H9 (cell line): ENCODE measurements at regions not wholly inside any gene's neighbourhood (a gene's known extent, or its start where the extent isn't known, plus 50 kb on each side); places are given as distances from the start of the nearest gene placed in this dataset.

Experiments
- DNase-seq: peaks from one replicate; pipeline ENCODE4 v3.0.0-alpha.2; 2017
- H2AFZ ChIP-seq: one replicate; pipeline ENCODE4 v1.6.1; 2013; ENCODE audit warnings: mild to moderate bottlenecking, low read length, control low read depth, moderate library complexity
- H2AK5ac ChIP-seq: 2 replicates; pipeline ENCODE4 v1.6.1; 2013; ENCODE audit warnings: low read length, control low read depth, mixed read lengths; ENCODE audit not compliant: insufficient read length
- H2BK120ac ChIP-seq: one replicate; pipeline ENCODE4 v1.6.1; 2013; ENCODE audit warnings: low read depth, mild to moderate bottlenecking, low read length, control low read depth, inconsistent platforms; ENCODE audit not compliant: poor library complexity, severe bottlenecking
- H2BK12ac ChIP-seq: 2 replicates; pipeline ENCODE4 v1.6.1; 2013; ENCODE audit warnings: low read length, control low read depth, mixed read lengths, low read depth; ENCODE audit not compliant: insufficient read length
- H2BK15ac ChIP-seq: 2 replicates; pipeline ENCODE4 v1.6.1; 2013; ENCODE audit warnings: low read depth, low read length, control low read depth
- H2BK20ac ChIP-seq: one replicate; pipeline ENCODE4 v1.6.1; 2013; ENCODE audit warnings: low read depth, mild to moderate bottlenecking, low read length, control low read depth, inconsistent platforms; ENCODE audit not compliant: poor library complexity, severe bottlenecking
- H2BK5ac ChIP-seq: 2 replicates; pipeline ENCODE4 v1.6.1; 2013; ENCODE audit warnings: low read length, control low read depth, mixed read lengths; ENCODE audit not compliant: insufficient read length
- H3K14ac ChIP-seq: 2 replicates; pipeline ENCODE4 v1.6.1; 2013; ENCODE audit warnings: low read length, control low read depth; ENCODE audit not compliant: insufficient read depth
- H3K18ac ChIP-seq: 2 replicates; pipeline ENCODE4 v1.6.1; 2013; ENCODE audit warnings: low read depth, mild to moderate bottlenecking, mixed read lengths, low read length, control low read depth; ENCODE audit not compliant: insufficient read length
- H3K23ac ChIP-seq: 2 replicates; pipeline ENCODE4 v1.6.1; 2013; ENCODE audit warnings: low read length, control low read depth, mixed read lengths, low read depth; ENCODE audit not compliant: insufficient read length
- H3K23me2 ChIP-seq: 2 replicates; pipeline ENCODE4 v1.6.1; 2013; ENCODE audit warnings: low read depth, mild to moderate bottlenecking, mixed read lengths, low read length, control low read depth; ENCODE audit not compliant: insufficient read length, poor library complexity, severe bottlenecking
- H3K27ac ChIP-seq: 2 replicates; pipeline ENCODE4 v1.5.1; 2013; ENCODE audit warnings: low read length, control low read depth, mixed read lengths, low read depth; ENCODE audit not compliant: insufficient read length
- H3K27me3 ChIP-seq: 2 replicates; pipeline ENCODE4 v1.6.1; 2013; ENCODE audit warnings: low read length, control low read depth, inconsistent platforms; ENCODE audit not compliant: insufficient read depth
- H3K4ac ChIP-seq: 2 replicates; pipeline ENCODE4 v1.6.1; 2013; ENCODE audit warnings: low read depth, mild to moderate bottlenecking, control low read depth, inconsistent platforms, low read length, moderate library complexity
- H3K4me1 ChIP-seq: 2 replicates; pipeline ENCODE4 v1.6.1; 2013; ENCODE audit warnings: low read length, control low read depth, inconsistent platforms; ENCODE audit not compliant: insufficient read depth
- H3K4me2 ChIP-seq: 2 replicates; pipeline ENCODE4 v1.6.1; 2013; ENCODE audit warnings: low read length, control low read depth, mixed read lengths; ENCODE audit not compliant: insufficient read length, insufficient read depth
- H3K56ac ChIP-seq: 2 replicates; pipeline ENCODE4 v1.6.1; 2013; ENCODE audit warnings: low read depth, mild to moderate bottlenecking, mixed read lengths, low read length, control low read depth; ENCODE audit not compliant: insufficient read length
- H3K79me1 ChIP-seq: 2 replicates; pipeline ENCODE4 v1.6.1; 2013; ENCODE audit warnings: low read depth, mild to moderate bottlenecking, moderate library complexity, low read length, control low read depth, inconsistent platforms; ENCODE audit not compliant: insufficient read depth, poor library complexity, severe bottlenecking
- H3K79me2 ChIP-seq: 2 replicates; pipeline ENCODE4 v1.6.1; 2013; ENCODE audit warnings: low read length, control low read depth, inconsistent platforms; ENCODE audit not compliant: insufficient read depth
- H3K9ac ChIP-seq: 2 replicates; pipeline ENCODE4 v1.6.1; 2013; ENCODE audit warnings: low read length, control low read depth, mixed read lengths; ENCODE audit not compliant: insufficient read length; ENCODE audit errors: extremely low read depth
- H3K9me3 ChIP-seq: one replicate; pipeline ENCODE4 v1.6.1; 2013; ENCODE audit warnings: low read depth, low read length, inconsistent platforms; ENCODE audit not compliant: control insufficient read depth
- H3T11ph ChIP-seq: one replicate; pipeline ENCODE4 v1.6.1; 2013; ENCODE audit warnings: mild to moderate bottlenecking, low read length, control low read depth, inconsistent platforms
- H4K20me1 ChIP-seq: one replicate; pipeline ENCODE4 v1.6.1; 2013; ENCODE audit not compliant: control insufficient read depth, insufficient read length, insufficient read depth
- H4K5ac ChIP-seq: 2 replicates; pipeline ENCODE4 v1.6.1; 2013; ENCODE audit warnings: low read depth, mild to moderate bottlenecking, mixed read lengths, low read length, control low read depth; ENCODE audit not compliant: insufficient read length
- H4K8ac ChIP-seq: replicated peaks from 2 replicates; pipeline ENCODE4 v1.6.1; 2013; ENCODE audit warnings: low read length, control low read depth, mixed read lengths, low read depth; ENCODE audit not compliant: insufficient read length
- H4K91ac ChIP-seq: 2 replicates; pipeline ENCODE4 v1.6.1; 2013; ENCODE audit warnings: low read depth, mild to moderate bottlenecking, moderate library complexity, mixed read lengths, low read length, control low read depth; ENCODE audit not compliant: insufficient read length
- H3K27ac Mint-ChIP-seq, 3 experiments: 2 replicates in 2 of 3; 3 replicates in 1 of 3; pipeline ENCODE4 v1.8.0; 2020 to 2021; ENCODE audit warnings: mixed read lengths in 3 of 3, mild to moderate bottlenecking in 1 of 3, moderate library complexity in 1 of 3
- H3K27me3 Mint-ChIP-seq: 2 replicates; pipeline ENCODE4 v1.8.0; 2021; ENCODE audit warnings: low read depth, mild to moderate bottlenecking, moderate library complexity, mixed read lengths
- H3K36me3 Mint-ChIP-seq, 3 experiments: 2 replicates in 2 of 3; 3 replicates in 1 of 3; pipeline ENCODE4 v1.8.0; 2020 to 2021; ENCODE audit warnings: low read depth in 3 of 3, mixed read lengths in 3 of 3; ENCODE audit not compliant: insufficient read depth in 1 of 3
- H3K4me1 Mint-ChIP-seq, 2 experiments: 2 replicates each; pipeline ENCODE4 v1.8.0; 2020; ENCODE audit warnings: mixed read lengths in 2 of 2
- H3K4me3 Mint-ChIP-seq, 2 experiments: 2 replicates in 1 of 2; 3 replicates in 1 of 2; pipeline ENCODE4 v1.8.0; 2020 to 2021; ENCODE audit warnings: mild to moderate bottlenecking in 2 of 2, mixed read lengths in 2 of 2, moderate library complexity in 1 of 2
- H3K9me3 Mint-ChIP-seq, 2 experiments: 2 replicates in 1 of 2; 3 replicates in 1 of 2; pipeline ENCODE4 v1.8.0; 2020; ENCODE audit warnings: mild to moderate bottlenecking in 2 of 2, mixed read lengths in 2 of 2, moderate library complexity in 1 of 2
- WGBS: extraction: QIAGEN DNeasy Blood & Tissue Kit; methylation state at CpG from one replicate; pipeline ENCODE4 v1.1.7; 2013; ENCODE audit warnings: missing lambda C conversion rate, low lambda C conversion rate, mixed read lengths; ENCODE audit not compliant: insufficient read length; ENCODE audit errors: extremely low coverage; 5-methylcytosine and 5-hydroxymethylcytosine counted together
- TF ChIP-seq, protein P1 (sequence below): fragments of 200-600 bp; sonication (generic); conservative IDR thresholded peaks from 3 replicates; pipeline ENCODE4 v1.8.0; 2021; ENCODE audit warnings: antibody characterized with exemption, mild to moderate bottlenecking

DNA sequence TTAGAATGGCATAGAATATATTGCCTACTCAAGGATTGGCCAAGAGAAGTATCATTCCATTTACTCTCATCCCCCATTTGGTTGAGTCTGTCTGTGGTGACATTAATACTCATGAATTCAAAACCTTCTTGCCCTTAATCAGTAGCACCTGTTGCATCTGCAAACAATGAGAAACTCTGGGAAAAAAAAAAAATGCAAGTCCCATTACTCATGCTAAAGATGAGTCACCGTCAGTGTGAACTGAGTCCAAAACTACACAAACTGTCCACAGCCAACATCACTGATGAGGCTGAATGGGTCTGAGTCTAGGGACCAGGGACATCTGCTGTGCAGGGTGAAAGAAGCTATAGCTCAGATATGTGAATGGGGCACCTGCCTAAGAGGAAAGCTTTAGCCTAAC lies 96.9 kb upstream of the ADAMTS18 start:
- Histone ChIP-seq H3K79me2 (no peaks in the 10 kb centered on the region), H3K18ac (no peak overlapping the region), H4K5ac (no peak overlapping the region), H3K4me2 (no peak overlapping the region), H2AK5ac (no peak overlapping the region), H3K9me3 (no peaks in the 10 kb centered on the region), H3K27ac (no peak overlapping the region), H3K14ac (no peak overlapping the region), H3K4me1 (0 out of 2 replicates have a peak, but pooled peaks cover 3% of the 10 kb centered on the region), H3K23me2 (no peaks in the 10 kb centered on the region), H2BK15ac (no peak overlapping the region), H3K79me1 (no peaks in the 10 kb centered on the region), H3K9ac (no peak overlapping the region), H3K23ac (no peak overlapping the region), H4K20me1 (peaks cover 3% of the 10 kb centered on the region), H4K91ac (no peak overlapping the region), H2BK12ac (no peak overlapping the region), H3K4ac (no peak overlapping the region), H3K27me3 (no peaks in the 10 kb centered on the region), H3T11ph (no peak overlapping the region), H3K56ac (no peak overlapping the region), H2BK5ac (no peak overlapping the region), H2AFZ (no peak overlapping the region), H2BK20ac (no peak overlapping the region), H2BK120ac (no peak overlapping the region), H4K8ac (no peak overlapping the region)
- Mint-ChIP-seq H3K4me3 (no peak overlapping the region), H3K27ac (no peak overlapping the region), H3K27me3 (peaks cover 10% of the 10 kb centered on the region), H3K4me1 (peaks cover 4% of the 10 kb centered on the region in 2 experiments; a peak in 3 of 4 replicates), H3K9me3 (no peaks in the 10 kb centered on the region; a peak in 2 of 5 replicates), H3K36me3 (no peaks in the 10 kb centered on the region)
- no CpG with 5 or more reads among the region's 1 CpG for WGBS
- DNase-seq, result no peak
- TF ChIP-seq, protein P1, sequence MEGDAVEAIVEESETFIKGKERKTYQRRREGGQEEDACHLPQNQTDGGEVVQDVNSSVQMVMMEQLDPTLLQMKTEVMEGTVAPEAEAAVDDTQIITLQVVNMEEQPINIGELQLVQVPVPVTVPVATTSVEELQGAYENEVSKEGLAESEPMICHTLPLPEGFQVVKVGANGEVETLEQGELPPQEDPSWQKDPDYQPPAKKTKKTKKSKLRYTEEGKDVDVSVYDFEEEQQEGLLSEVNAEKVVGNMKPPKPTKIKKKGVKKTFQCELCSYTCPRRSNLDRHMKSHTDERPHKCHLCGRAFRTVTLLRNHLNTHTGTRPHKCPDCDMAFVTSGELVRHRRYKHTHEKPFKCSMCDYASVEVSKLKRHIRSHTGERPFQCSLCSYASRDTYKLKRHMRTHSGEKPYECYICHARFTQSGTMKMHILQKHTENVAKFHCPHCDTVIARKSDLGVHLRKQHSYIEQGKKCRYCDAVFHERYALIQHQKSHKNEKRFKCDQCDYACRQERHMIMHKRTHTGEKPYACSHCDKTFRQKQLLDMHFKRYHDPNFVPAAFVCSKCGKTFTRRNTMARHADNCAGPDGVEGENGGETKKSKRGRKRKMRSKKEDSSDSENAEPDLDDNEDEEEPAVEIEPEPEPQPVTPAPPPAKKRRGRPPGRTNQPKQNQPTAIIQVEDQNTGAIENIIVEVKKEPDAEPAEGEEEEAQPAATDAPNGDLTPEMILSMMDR, result no peak
